ENCODE measurements at regions not wholly inside any gene's neighbourhood (a gene's known extent, or its start where the extent isn't known, plus 50 kb on each side); places are given as distances from the start of the nearest gene placed in this dataset.

GRCh38 chr5:105134328-105134727 lies 1571.7 kb upstream of the NUDT12 start:
- H3K4me1 ChIP-seq (ENCODE audit: control insufficient read depth in 2 of 2, insufficient read depth in 2 of 2, low read length in 2 of 2), result no peaks in the 10 kb centered on the region
- POLR2A ChIA-PET, result no interaction called here
- H2AFZ ChIP-seq (ENCODE audit: insufficient read depth, low read depth, low read length, poor library complexity, severe bottlenecking), result no peak overlapping the region
- H3K4me1 Mint-ChIP-seq, result no peaks in the 10 kb centered on the region
- no peak overlapping the region for H3K27ac ChIP-seq (ENCODE audit: low read length in 2 of 2)
- no peak overlapping the region for H3K4me2 ChIP-seq (replicated peaks; ENCODE audit: low read depth, low read length, poor library complexity, severe bottlenecking)
- no peaks in the 10 kb centered on the region for H3K27me3 ChIP-seq (replicated peaks in 1 of 4; ENCODE audit: control extremely low read depth in 1 of 4, control insufficient read depth in 3 of 4, insufficient read depth in 4 of 4, low read length in 3 of 4)
- no peak overlapping the region for H3K4me3 ChIP-seq (ENCODE audit: control extremely low read depth in 1 of 5, extremely low read depth in 1 of 5, insufficient read depth in 1 of 5, low read depth in 2 of 5, low read length in 4 of 5)
- no peaks in the 10 kb centered on the region for H3K27me3 Mint-ChIP-seq
- H3K4me3 Mint-ChIP-seq, result no peak overlapping the region
- ATAC-seq (ENCODE audit: low read depth) (no peak), DNase-seq (no peak)
- no peak for TF ChIP-seq EZH2 (IDR thresholded peaks at IDR 0.05; ENCODE audit: borderline replicate concordance, insufficient read depth, low read depth, low read length, poor library complexity, severe bottlenecking)
- no peak for TF ChIP-seq CTCF (IDR thresholded peaks at IDR 0.05)
- no peaks in the 10 kb centered on the region for H3K36me3 ChIP-seq (replicated peaks in 1 of 2; ENCODE audit: control extremely low read depth in 1 of 2, control insufficient read depth in 1 of 2, extremely low read depth in 1 of 2, insufficient read depth in 2 of 2, low read length in 1 of 2)
- H3K27ac Mint-ChIP-seq, result no peak overlapping the region
- H3K9ac ChIP-seq (ENCODE audit: low read length), result no peak overlapping the region
- peaks cover 3% of the 10 kb centered on the region for H3K9me3 Mint-ChIP-seq (ENCODE audit: insufficient read depth)
- CTCF ChIA-PET, result no interaction called here
- intact Hi-C loops (cut with micrococcal nuclease), result no loop called here
- H3K79me2 ChIP-seq (ENCODE audit: control insufficient read depth, insufficient read depth, low read length), result no peaks in the 10 kb centered on the region
- H4K20me1 ChIP-seq (ENCODE audit: control insufficient read depth, insufficient read depth, low read length, poor library complexity, severe bottlenecking), result no peaks in the 10 kb centered on the region
- no peaks in the 10 kb centered on the region for H3K9me3 ChIP-seq (ENCODE audit: control extremely low read depth in 1 of 3, control insufficient read depth in 2 of 3, insufficient read depth in 1 of 3, low read length in 2 of 3)

GRCh38 chr5:105133087-105133486 lies 1570.5 kb upstream of the NUDT12 start:
- ATAC-seq (ENCODE audit: low read depth), result no peak
- no CpG with 5 or more reads among the region's 3 CpGs for WGBS (ENCODE audit: insufficient coverage)
- peaks cover 3% of the 10 kb centered on the region for H3K9me3 Mint-ChIP-seq (ENCODE audit: insufficient read depth)
- Histone ChIP-seq H3K9ac (ENCODE audit: low read length) (no peak overlapping the region), H2AFZ (ENCODE audit: insufficient read depth, low read depth, low read length, poor library complexity, severe bottlenecking) (no peak overlapping the region), H3K4me1 (ENCODE audit: control insufficient read depth in 2 of 2, insufficient read depth in 2 of 2, low read length in 2 of 2) (no peaks in the 10 kb centered on the region), H3K4me2 (replicated peaks; ENCODE audit: low read depth, low read length, poor library complexity, severe bottlenecking) (no peak overlapping the region), H3K27me3 (replicated peaks in 1 of 4; ENCODE audit: control extremely low read depth in 1 of 4, control insufficient read depth in 3 of 4, insufficient read depth in 4 of 4, low read length in 3 of 4) (no peaks in the 10 kb centered on the region), H4K20me1 (ENCODE audit: control insufficient read depth, insufficient read depth, low read length, poor library complexity, severe bottlenecking) (no peaks in the 10 kb centered on the region), H3K4me3 (ENCODE audit: control extremely low read depth in 1 of 5, extremely low read depth in 1 of 5, insufficient read depth in 1 of 5, low read depth in 2 of 5, low read length in 4 of 5) (no peak overlapping the region), H3K9me3 (ENCODE audit: control extremely low read depth in 1 of 3, control insufficient read depth in 2 of 3, insufficient read depth in 1 of 3, low read length in 2 of 3) (no peaks in the 10 kb centered on the region), H3K27ac (ENCODE audit: low read length in 2 of 2) (no peak overlapping the region), H3K36me3 (replicated peaks in 1 of 2; ENCODE audit: control extremely low read depth in 1 of 2, control insufficient read depth in 1 of 2, extremely low read depth in 1 of 2, insufficient read depth in 2 of 2, low read length in 1 of 2) (no peaks in the 10 kb centered on the region), H3K79me2 (ENCODE audit: control insufficient read depth, insufficient read depth, low read length) (no peaks in the 10 kb centered on the region)
- no peak overlapping the region for H3K27ac Mint-ChIP-seq
- intact Hi-C loops (cut with micrococcal nuclease), result no loop called here
- no peak overlapping the region for H3K4me3 Mint-ChIP-seq
- H3K27me3 Mint-ChIP-seq, result no peaks in the 10 kb centered on the region
- H3K4me1 Mint-ChIP-seq, result no peaks in the 10 kb centered on the region
- ChIA-PET CTCF (no interaction called here), POLR2A (no interaction called here)
- no peak for DNase-seq
- TF ChIP-seq EZH2 (IDR thresholded peaks at IDR 0.05; ENCODE audit: borderline replicate concordance, insufficient read depth, low read depth, low read length, poor library complexity, severe bottlenecking), result no peak
